Activated B cell treated with CpG ODN at 0.5 μM for 24 hours (primary cell): ENCODE measurements at regions not wholly inside any gene's neighbourhood (a gene's known extent, or its start where the extent isn't known, plus 50 kb on each side); places are given as distances from the start of the nearest gene placed in this dataset.

Experiments used
- ATAC-seq: fragments of 200-7000 bp; cut with Tn5 transposase; one replicate; pipeline ENCODE4 v1.10.0; 2021; ENCODE audit warnings: low read depth, mild to moderate bottlenecking, moderate library complexity
- CTCF ChIA-PET: fragments of 350-600 bp; sonication (Branson Sonifier 250); formaldehyde crosslinking; loops from one replicate; lab custom pipeline; 2021; ENCODE audit warnings: antibody characterized with exemption; lab: Charles Lee
- POLR2A ChIA-PET: fragments of 350-600 bp; sonication (Branson Sonifier 250); formaldehyde crosslinking; loops from one replicate; lab custom pipeline; 2021; ENCODE audit warnings: antibody characterized with exemption; lab: Charles Lee
- DNase-seq: peaks from one replicate; pipeline ENCODE4 v3.0.0; 2022
- H3K27ac Mint-ChIP-seq: one replicate; pipeline ENCODE4 v1.8.0; 2020; ENCODE audit warnings: mixed read lengths
- H3K27me3 Mint-ChIP-seq: one replicate; pipeline ENCODE4 v1.8.0; 2021; ENCODE audit warnings: mixed read lengths
- H3K36me3 Mint-ChIP-seq: one replicate; pipeline ENCODE4 v1.8.0; 2021; ENCODE audit warnings: low read depth, mixed read lengths
- H3K4me1 Mint-ChIP-seq: one replicate; pipeline ENCODE4 v1.8.0; 2021; ENCODE audit warnings: mixed read lengths
- H3K4me3 Mint-ChIP-seq: one replicate; pipeline ENCODE4 v1.8.0; 2020; ENCODE audit warnings: mild to moderate bottlenecking, mixed read lengths
- H3K9me3 Mint-ChIP-seq: one replicate; pipeline ENCODE4 v1.8.0; 2020; ENCODE audit warnings: mixed read lengths
- intact Hi-C: fragments of 100-400 bp; cut with micrococcal nuclease; formaldehyde crosslinking; loops from one replicate; pipeline ENCODE4 v1.15.1; 2024
- TF ChIP-seq, protein P1 (sequence below): fragments of 200-600 bp; IDR thresholded peaks from one replicate; pipeline ENCODE4 v1.8.0; 2022; ENCODE audit warnings: antibody characterized with exemption, mild to moderate bottlenecking

DNA sequence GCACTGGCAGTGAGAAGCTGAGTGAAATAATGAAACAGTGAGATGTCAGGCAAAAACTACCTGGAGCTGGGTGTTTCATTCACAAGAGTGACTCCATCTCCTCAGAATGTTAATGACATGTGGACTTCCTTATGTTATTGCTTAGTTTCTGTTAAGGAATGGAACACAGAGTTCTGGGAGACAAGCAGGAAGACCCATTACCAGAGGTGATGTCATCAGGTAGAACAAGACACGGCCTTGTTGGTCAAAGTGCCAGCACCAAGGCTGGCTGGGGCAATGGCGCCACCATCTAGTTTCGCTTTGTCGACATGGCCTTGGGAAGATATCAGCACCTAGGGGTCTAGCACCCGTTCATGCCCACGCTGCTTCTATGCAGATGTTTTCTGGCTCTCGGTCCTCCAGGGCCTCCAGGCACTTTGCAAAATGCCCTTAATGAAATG is 252.2 kb downstream of the FAM43A start:
- intact Hi-C loops, result no loop called here
- ATAC-seq, result no peak
- TF ChIP-seq, protein P1, sequence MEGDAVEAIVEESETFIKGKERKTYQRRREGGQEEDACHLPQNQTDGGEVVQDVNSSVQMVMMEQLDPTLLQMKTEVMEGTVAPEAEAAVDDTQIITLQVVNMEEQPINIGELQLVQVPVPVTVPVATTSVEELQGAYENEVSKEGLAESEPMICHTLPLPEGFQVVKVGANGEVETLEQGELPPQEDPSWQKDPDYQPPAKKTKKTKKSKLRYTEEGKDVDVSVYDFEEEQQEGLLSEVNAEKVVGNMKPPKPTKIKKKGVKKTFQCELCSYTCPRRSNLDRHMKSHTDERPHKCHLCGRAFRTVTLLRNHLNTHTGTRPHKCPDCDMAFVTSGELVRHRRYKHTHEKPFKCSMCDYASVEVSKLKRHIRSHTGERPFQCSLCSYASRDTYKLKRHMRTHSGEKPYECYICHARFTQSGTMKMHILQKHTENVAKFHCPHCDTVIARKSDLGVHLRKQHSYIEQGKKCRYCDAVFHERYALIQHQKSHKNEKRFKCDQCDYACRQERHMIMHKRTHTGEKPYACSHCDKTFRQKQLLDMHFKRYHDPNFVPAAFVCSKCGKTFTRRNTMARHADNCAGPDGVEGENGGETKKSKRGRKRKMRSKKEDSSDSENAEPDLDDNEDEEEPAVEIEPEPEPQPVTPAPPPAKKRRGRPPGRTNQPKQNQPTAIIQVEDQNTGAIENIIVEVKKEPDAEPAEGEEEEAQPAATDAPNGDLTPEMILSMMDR, result no peak
- DNase-seq, result no peak
- Mint-ChIP-seq H3K36me3 (no peaks in the 10 kb centered on the region), H3K4me1 (peaks cover 21% of the 10 kb centered on the region), H3K27me3 (peaks cover 12% of the 10 kb centered on the region), H3K4me3 (no peak overlapping the region), H3K9me3 (no peaks in the 10 kb centered on the region), H3K27ac (no peak overlapping the region)
- POLR2A ChIA-PET, result no interaction called here
- CTCF ChIA-PET, result no interaction called here

DNA sequence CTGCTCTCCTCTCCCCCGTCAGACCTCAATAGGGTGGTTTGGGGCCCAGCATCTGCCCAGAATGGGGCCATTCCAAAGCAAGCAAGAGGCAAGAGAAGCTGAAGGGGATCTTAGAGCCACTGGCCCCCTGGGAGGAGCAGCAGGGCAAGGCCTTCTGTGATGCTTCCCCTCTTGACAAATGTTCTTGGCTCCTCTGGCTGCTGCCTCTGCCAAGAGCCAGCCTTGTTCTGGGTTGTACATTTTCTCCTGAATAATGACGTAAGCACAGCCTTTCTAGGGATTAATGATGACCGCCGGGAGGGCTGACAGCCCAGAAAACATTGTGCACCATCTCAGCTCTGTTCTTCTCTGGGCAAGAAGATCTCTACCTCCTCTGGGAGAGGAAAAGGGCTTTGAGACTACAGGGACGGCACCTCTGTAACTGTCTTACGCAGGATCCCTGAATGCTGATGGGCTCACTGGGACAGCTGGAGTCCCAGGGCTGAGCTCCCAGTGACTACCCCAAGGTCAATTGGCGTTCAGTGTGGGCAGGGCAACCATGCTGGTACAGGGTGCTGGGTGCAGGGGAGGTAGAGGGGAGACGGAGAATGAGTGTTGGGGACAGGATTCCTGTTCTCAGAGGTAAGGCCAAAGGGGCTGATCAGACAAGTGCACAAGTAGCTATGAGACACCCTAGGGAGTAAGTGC is 253.3 kb downstream of the FAM43A start:
- Mint-ChIP-seq H3K27me3 (peaks cover 12% of the 10 kb centered on the region), H3K9me3 (no peaks in the 10 kb centered on the region), H3K4me1 (peaks cover 27% of the 10 kb centered on the region), H3K27ac (no peak overlapping the region), H3K36me3 (no peaks in the 10 kb centered on the region), H3K4me3 (no peak overlapping the region)
- ChIA-PET CTCF (no interaction called here), POLR2A (interaction anchor here (0.6 kb wide), 1 partner anchor 294 kb away, joined by 5 read pairs; no protein-coding TSS in a partner anchor)
- DNase-seq (no peak), ATAC-seq (no peak)
- TF ChIP-seq, protein P1, result no peak
- intact Hi-C loops, result no loop called here

DNA sequence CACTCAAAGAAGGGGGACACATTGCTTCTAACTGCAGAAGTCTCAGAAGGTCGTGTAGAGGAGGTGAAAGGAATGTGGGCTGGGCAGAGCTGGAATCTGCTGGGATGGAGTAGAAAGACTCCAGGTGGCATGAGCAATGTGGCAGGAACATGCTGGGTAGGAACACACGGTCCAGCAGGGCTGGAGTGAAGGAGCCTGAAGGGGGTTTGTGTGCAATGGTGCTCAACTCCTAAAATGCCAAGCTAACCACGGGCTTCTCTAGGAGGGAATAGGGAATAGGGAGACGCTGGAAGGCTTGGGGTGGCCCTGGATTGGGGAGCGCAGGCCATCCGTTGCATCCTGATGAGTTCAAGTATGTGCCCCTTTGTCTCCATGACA is 253.8 kb downstream of the FAM43A start:
- Mint-ChIP-seq H3K4me1 (peaks cover 27% of the 10 kb centered on the region), H3K27me3 (peaks cover 12% of the 10 kb centered on the region), H3K27ac (no peak overlapping the region), H3K9me3 (no peaks in the 10 kb centered on the region), H3K4me3 (no peak overlapping the region), H3K36me3 (no peaks in the 10 kb centered on the region)
- intact Hi-C loops, result no loop called here
- ChIA-PET CTCF (no interaction called here), POLR2A (no interaction called here)
- TF ChIP-seq, protein P1, result no peak
- ATAC-seq (no peak), DNase-seq (no peak)

DNA sequence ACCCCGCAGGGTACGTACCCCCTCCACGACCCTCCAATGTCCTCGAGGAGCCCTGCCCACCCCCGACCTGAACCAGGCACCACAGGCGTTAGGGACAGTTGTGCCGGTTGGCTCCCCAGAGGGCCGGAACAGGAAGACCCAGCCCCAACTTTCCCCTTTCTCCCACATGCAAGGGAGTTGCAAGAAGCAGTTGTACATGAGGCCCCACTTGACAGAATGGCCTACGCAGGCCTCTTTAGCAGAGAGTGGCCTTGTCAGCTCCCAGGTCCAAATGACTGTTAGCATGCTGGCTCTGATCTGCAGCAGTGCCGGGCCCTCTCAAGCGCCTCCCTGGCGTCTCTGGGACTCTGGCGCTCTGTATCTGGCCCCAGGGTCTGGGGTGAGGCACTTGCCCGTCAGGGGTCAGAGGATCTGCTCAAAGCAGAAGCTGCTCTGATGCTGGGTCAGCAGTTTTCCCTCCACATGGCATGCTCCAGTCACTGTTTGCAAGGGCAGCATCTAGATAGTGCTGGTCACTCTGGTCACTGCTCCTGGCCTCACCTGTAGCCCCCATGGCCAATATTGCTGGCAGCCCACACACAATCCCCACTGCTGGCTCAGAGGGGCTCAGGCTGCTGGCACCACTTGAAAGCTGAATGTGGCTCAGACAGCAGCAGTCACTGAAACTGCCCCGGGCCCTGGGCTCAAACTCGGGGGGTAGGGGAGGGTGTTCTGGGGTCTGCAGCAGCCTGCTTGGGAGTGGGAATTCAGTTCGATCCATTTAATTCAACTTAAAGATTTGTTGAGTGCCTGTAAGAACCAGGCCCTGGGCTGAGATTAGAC is 254.5 kb downstream of the FAM43A start:
- TF ChIP-seq, protein P1, result no peak
- no peaks in the 10 kb centered on the region for H3K36me3 Mint-ChIP-seq
- H3K27me3 Mint-ChIP-seq, result peaks cover 12% of the 10 kb centered on the region
- no peak overlapping the region for H3K27ac Mint-ChIP-seq
- ChIA-PET CTCF (no interaction called here), POLR2A (no interaction called here)
- peaks cover 30% of the 10 kb centered on the region for H3K4me1 Mint-ChIP-seq
- DNase-seq (no peak), ATAC-seq (no peak)
- intact Hi-C loops, result no loop called here
- no peaks in the 10 kb centered on the region for H3K9me3 Mint-ChIP-seq
- no peak overlapping the region for H3K4me3 Mint-ChIP-seq

DNA sequence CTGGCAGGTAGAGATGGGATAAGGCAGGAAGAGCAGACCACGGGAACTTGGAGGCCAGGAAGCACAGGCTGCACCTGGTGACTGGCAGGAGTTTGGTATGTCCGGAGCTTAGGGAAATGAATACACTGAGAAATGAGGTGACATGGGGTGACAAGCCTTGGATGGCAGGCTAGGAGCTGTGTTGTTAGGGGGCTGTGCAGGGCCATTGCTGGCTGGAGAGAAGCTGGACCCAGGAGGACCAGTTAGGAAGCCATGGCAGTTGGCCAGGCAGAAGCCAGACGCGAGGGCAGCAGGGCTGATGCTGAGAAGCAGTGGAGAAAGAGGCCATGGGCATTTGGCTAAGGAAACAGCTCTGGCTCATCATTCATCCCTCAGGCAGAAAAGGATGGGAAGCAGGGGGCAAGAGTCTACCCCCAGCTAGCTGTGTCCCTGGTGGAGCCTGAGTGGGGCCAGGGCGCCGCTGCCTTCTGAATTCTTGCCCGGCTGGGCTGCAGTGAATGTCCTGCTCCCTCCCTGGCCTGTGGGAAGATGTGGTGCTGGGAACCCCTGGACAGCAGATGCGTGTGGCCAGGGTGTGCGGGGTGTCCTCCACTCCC is 255.8 kb downstream of the FAM43A start:
- intact Hi-C loops, result no loop called here
- no peak for ATAC-seq

More for the DNA sequence above, 255.8 kb downstream of the FAM43A start:
- TF ChIP-seq, protein P1, result no peak
- Mint-ChIP-seq H3K4me3 (no peak overlapping the region), H3K4me1 (peaks cover 32% of the 10 kb centered on the region), H3K36me3 (no peaks in the 10 kb centered on the region), H3K27me3 (peaks cover 7% of the 10 kb centered on the region), H3K27ac (no peak overlapping the region), H3K9me3 (no peaks in the 10 kb centered on the region)
- DNase-seq, result no peak
- ChIA-PET CTCF (no interaction called here), POLR2A (no interaction called here)
